Choroid plexus epithelial cell (primary cell): ENCODE measurements at regions not wholly inside any gene's neighbourhood (a gene's known extent, or its start where the extent isn't known, plus 50 kb on each side); places are given as distances from the start of the nearest gene placed in this dataset.
"Not testable (repeated sequence)": the region's sequence is repeated elsewhere in the genome, so short reads cannot be mapped to it uniquely, and the experiment has no call there.

Experiments
- DNase-seq: peaks from one replicate; pipeline ENCODE4 v3.0.0-alpha.2; 2010; ENCODE audit warnings: low read depth
- H3K4me3 ChIP-seq: 2 replicates; pipeline ENCODE4 v1.5.1; 2011; ENCODE audit warnings: low read depth, mild to moderate bottlenecking, control low read depth, low read length, moderate library complexity
- CTCF ChIP-seq: conservative IDR thresholded peaks from 2 replicates; pipeline ENCODE4 v1.5.1; 2011; ENCODE audit warnings: low read depth, mild to moderate bottlenecking, control low read depth, inconsistent platforms, low read length, moderate library complexity

GRCh38 chr2:144625626-144626025, 105.7 kb upstream of the ZEB2 start:
- TF ChIP-seq CTCF: no peak
- no peak for DNase-seq
- no peak overlapping the region for H3K4me3 ChIP-seq

DNA sequence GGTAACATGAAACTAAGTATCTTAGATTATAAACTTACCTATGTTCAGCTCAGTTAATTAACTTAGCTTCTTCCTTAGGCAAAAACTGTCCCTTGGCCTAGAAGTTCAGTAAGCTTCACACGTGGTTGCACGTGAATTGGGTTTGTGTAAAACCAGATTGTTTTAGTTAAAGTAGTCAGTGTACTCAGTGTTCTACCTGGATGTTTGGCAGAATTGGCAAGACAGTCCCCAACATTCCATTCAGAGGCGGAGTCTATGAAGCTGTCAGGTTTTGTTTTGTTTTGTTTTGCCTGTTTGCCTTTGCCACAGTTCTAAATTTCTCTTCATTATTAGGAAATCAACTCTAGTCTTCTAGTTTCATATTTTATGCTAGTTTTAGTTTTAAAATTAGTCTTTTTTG, 105.3 kb upstream of the ZEB2 start:
- no peak overlapping the region for H3K4me3 ChIP-seq
- DNase-seq: no peak
- no peak for TF ChIP-seq CTCF

GRCh38 chr2:144624451-144624850, 104.5 kb upstream of the ZEB2 start:
- no peak for DNase-seq
- no peak overlapping the region for H3K4me3 ChIP-seq
- TF ChIP-seq CTCF: no peak

DNA sequence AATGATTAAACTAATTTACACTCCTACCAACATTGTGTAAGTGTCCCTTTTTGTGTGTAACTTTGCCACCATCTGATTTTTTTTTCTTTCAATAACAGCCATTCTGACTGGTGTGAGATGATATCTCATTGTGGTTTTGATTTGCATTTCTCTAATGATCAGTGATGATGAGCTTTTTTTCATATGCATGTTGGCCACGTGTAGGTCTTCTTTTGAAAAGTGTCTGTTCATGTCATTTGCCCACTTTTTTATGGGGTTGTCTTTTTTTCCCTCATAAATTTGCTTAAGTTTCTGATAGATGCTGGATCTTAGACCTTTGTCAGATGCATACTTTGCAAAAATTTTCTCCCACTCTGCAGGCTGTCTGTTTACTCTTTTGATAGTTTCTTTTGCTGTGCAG, 102.5 kb upstream of the ZEB2 start:
- not testable (repeated sequence) for H3K4me3 ChIP-seq, DNase-seq

- no peak for DNase-seq
- no peak for TF ChIP-seq CTCF
- H3K4me3 ChIP-seq: no peak overlapping the region
Observed at GRCh38 chr2:144621266-144621665, 101.3 kb upstream of the ZEB2 start.

- no peak for DNase-seq
- TF ChIP-seq CTCF: no peak
- no peak overlapping the region for H3K4me3 ChIP-seq
Observed at GRCh38 chr2:144619760-144620159, 99.8 kb upstream of the ZEB2 start.

DNA sequence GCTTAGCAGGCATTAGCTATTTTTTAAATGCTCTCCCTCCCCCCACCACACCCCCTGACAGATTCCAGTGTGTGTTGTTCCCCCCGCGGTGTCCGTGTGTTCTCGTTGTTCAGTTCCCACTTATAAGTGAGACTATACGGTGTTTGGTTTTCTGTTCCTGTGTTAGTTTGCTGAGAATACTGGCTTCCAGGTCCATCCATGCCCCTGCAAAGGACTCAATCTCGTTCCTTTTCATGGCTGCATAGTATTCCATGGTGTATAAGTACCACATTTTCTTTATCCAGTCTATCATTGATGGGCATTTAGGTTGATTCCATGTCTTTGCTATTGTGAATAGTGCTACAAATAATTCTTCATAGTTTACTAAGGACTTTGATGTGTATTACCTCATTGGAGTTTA, 97.3 kb upstream of the ZEB2 start:
- not testable (repeated sequence) for H3K4me3 ChIP-seq, DNase-seq

GRCh38 chr2:144615866-144616565, 96.1 kb upstream of the ZEB2 start:
- TF ChIP-seq CTCF: no peak
- no peak for DNase-seq
- H3K4me3 ChIP-seq: no peak overlapping the region
